Natural killer cell (primary cell): ENCODE measurements at regions not wholly inside any gene's neighbourhood (a gene's known extent, or its start where the extent isn't known, plus 50 kb on each side); places are given as distances from the start of the nearest gene placed in this dataset.

ENCODE experiments used
- ATAC-seq, 3 donors: fragments of 150-1000 bp in 2 of 3; fragments of 200-7000 bp in 1 of 3; cut with Tn5 transposase; 1 replicate in 1 of 3; 2 replicates in 2 of 3; pipeline ENCODE4 v1.10.0; 2021; ENCODE audit warnings: mild to moderate bottlenecking in 2 of 3, moderate library complexity in 2 of 3
- DNase-seq, 2 donors: peaks; one replicate each; pipeline versions ENCODE4 v3.0.0 to v3.0.0-alpha.2; 2013 to 2021; ENCODE audit warnings: mixed read lengths in 1 of 2
- H3K27ac ChIP-seq: one replicate; pipeline ENCODE4 v1.5.1; 2013; ENCODE audit warnings: mild to moderate bottlenecking, low read length
- H3K27me3 ChIP-seq: one replicate; pipeline ENCODE4 v1.6.1; 2013; ENCODE audit warnings: low read length; ENCODE audit not compliant: control insufficient read depth, insufficient read depth
- H3K36me3 ChIP-seq: one replicate; pipeline ENCODE4 v1.6.1; 2013; ENCODE audit warnings: low read length; ENCODE audit not compliant: control insufficient read depth, insufficient read depth
- H3K4me1 ChIP-seq: one replicate; pipeline ENCODE4 v1.6.1; 2013; ENCODE audit warnings: low read length; ENCODE audit not compliant: control insufficient read depth, insufficient read depth
- H3K4me3 ChIP-seq: one replicate; pipeline ENCODE4 v1.5.1; 2013; ENCODE audit warnings: low read length
- H3K9me3 ChIP-seq: one replicate; pipeline ENCODE4 v1.6.1; 2013; ENCODE audit warnings: low read length; ENCODE audit not compliant: control insufficient read depth, insufficient read depth
- H3K27ac Mint-ChIP-seq, 2 donors: one replicate each; pipeline ENCODE4 v1.8.0; 2022; ENCODE audit warnings: mild to moderate bottlenecking in 2 of 2, mixed read lengths in 2 of 2, moderate library complexity in 1 of 2
- H3K27me3 Mint-ChIP-seq, 2 donors: one replicate each; pipeline ENCODE4 v1.8.0; 2022; ENCODE audit warnings: low read depth in 2 of 2, mixed read lengths in 2 of 2
- H3K36me3 Mint-ChIP-seq: one replicate; pipeline ENCODE4 v1.8.0; 2022; ENCODE audit warnings: mixed read lengths
- H3K4me1 Mint-ChIP-seq, 2 donors: one replicate each; pipeline ENCODE4 v1.8.0; 2022; ENCODE audit warnings: mixed read lengths in 2 of 2
- H3K4me3 Mint-ChIP-seq: one replicate; pipeline ENCODE4 v1.8.0; 2022; ENCODE audit warnings: mild to moderate bottlenecking, moderate library complexity, mixed read lengths
- H3K9me3 Mint-ChIP-seq, 2 donors: one replicate each; pipeline ENCODE4 v1.8.0; 2022; ENCODE audit warnings: mixed read lengths in 2 of 2
- CTCF ChIP-seq: fragments of 200-600 bp; IDR thresholded peaks from one replicate; pipeline ENCODE4 v1.8.0; 2022; ENCODE audit warnings: antibody characterized with exemption
- WGBS: methylation state at CpG from one replicate; pipeline ENCODE4 v1.1.7; 2013; ENCODE audit warnings: missing lambda C conversion rate; ENCODE audit not compliant: insufficient coverage; 5-methylcytosine and 5-hydroxymethylcytosine counted together
- intact Hi-C: fragments of 100-400 bp; cut with micrococcal nuclease; formaldehyde crosslinking; loops from one replicate; pipeline ENCODE4 v1.14.2; 2022

DNA sequence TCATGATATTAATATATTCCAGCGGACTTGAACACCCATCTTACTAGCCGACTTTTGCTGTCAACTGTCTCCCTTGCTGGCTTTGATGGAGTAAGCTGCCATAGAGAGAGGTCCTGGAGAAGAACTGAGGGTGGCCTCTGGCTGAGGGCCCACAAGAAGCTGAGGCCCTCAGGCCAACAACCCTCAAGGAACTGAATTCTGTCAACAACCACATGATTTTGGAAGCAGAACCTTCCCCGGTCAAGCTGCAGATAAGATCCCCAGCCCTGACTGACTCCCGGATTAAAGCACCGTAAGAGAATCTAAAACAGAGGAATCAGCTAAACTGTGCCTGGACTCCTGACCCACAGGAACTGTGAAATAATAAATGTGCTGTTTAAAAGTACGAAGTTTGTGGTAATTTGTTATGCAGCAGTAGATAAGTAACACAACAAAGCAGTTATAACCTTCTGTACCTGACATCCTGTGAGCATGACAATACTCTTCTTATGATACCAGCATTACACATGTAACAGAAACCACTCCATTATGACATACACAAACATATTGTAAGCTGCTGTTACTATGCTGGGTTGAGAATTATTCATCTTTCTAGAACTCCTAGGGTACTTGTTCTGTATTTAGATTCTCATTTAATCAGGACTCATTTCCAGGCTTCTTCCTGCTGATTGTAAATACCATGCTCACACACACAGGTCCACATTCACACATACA lies 66.2 kb downstream of the HES1 start:
- Histone ChIP-seq H3K27me3 (peaks cover 34% of the 10 kb centered on the region), H3K4me1 (peaks cover 7% of the 10 kb centered on the region), H3K9me3 (no peaks in the 10 kb centered on the region), H3K36me3 (no peaks in the 10 kb centered on the region), H3K4me3 (no peak overlapping the region), H3K27ac (no peak overlapping the region)
- ATAC-seq (no peak), DNase-seq (no peak)
- H3K4me1 Mint-ChIP-seq: peaks cover 6 to 11% of the 10 kb centered on the region in 2 donors
- no peak for TF ChIP-seq CTCF
- H3K27ac Mint-ChIP-seq: no peak overlapping the region
- no peaks in the 10 kb centered on the region for H3K9me3 Mint-ChIP-seq
- no peaks in the 10 kb centered on the region for H3K36me3 Mint-ChIP-seq
- 93% methylated on average over 6 of the region's 6 CpGs for whole genome bisulfite sequencing
- intact Hi-C loops: no loop called here
- peaks cover 54 to 82% of the 10 kb centered on the region in 2 donors for H3K27me3 Mint-ChIP-seq
- no peak overlapping the region for H3K4me3 Mint-ChIP-seq

DNA sequence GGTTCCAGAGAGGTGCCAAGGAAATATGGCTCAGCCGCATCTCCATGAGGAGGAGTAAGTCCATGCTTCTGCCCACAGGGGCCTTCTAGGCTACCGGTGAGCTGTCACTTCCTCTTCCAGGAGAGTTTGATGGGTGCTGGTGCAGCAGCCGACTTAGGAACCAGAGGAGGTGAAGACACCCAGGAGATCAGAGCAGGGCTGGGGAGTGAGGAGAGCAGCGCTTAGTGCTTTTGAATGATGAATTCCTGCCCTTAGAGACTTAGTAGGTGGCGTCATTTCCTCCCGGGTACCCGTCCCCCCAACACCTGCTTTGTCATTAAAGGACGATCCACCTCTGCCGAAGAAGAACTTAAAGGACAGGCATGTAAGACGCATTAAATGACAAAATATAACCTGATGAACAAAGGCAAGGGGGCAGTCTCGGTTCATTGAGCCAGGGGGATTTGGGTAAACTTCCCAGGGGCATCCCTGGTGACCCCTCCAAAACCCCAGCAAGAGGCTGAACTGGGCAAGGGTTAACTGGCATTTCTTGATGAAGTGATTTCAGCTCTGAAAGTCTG lies 67.6 kb downstream of the HES1 start:
- Mint-ChIP-seq H3K4me1 (peaks cover 6 to 11% of the 10 kb centered on the region in 2 donors), H3K27ac (no peak overlapping the region), H3K36me3 (no peaks in the 10 kb centered on the region), H3K27me3 (peaks cover 52 to 78% of the 10 kb centered on the region in 2 donors), H3K9me3 (no peaks in the 10 kb centered on the region), H3K4me3 (peak overlapping the region; percentile 55)
- TF ChIP-seq CTCF: no peak
- Histone ChIP-seq H3K4me3 (no peak overlapping the region), H3K4me1 (peaks cover 7% of the 10 kb centered on the region), H3K9me3 (no peaks in the 10 kb centered on the region), H3K27me3 (peaks cover 38% of the 10 kb centered on the region), H3K36me3 (no peaks in the 10 kb centered on the region), H3K27ac (no peak overlapping the region)
- ATAC-seq (peak in 1 of 3 donors; percentile 24), DNase-seq (peak in 1 of 2 donors; percentile 55)
- 19% methylated on average over 11 of the region's 11 CpGs for WGBS
- intact Hi-C loops: no loop called here

DNA sequence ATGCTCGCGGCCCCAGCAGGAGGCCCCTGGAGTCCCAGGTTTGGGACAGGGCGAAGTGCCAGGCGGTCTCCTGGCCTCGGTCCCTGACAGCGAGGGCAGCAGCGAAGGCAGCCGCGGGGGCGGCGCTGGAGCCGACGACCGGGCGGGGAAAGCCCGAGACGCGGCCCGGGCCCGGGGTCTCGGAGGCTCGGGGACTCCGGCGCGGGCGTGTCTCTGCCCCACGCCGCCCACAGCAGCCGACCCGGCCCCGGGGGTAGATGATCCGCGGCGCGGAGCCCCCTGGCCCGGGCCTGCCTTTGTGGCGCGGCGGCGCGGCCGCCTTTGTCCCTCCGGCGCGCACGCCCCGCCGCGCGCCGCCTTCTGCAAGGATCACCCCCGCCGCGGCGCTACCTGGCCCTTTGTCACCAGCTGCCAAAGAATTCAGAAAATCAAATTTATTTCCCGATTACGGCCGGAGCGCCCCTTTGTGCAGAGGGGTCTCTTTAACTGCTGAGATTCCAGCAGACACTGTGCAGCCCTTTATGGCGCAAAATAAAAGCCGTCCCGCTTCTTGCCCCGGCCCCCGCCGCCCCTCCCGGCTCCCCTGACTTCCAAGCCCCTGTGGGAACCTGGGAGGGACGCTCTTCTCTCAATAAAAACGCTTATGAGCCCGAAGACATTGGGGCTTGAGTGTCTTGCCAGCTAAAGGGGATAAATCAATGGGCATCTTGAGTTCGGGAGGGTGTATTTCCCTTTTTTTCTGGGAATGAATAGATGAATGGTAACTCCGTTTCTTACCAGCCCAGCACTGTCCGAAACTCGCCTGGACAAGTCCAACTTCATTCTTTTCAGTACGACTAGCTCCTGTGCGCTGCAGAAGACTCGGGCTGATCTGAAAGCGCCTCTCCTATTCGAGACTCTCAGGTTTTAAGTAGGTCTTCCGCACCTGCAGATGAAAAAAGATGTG lies 68.4 kb downstream of the HES1 start:
- Histone ChIP-seq H3K27ac (no peak overlapping the region), H3K9me3 (no peaks in the 10 kb centered on the region), H3K36me3 (no peaks in the 10 kb centered on the region), H3K27me3 (peaks cover 41% of the 10 kb centered on the region), H3K4me3 (no peak overlapping the region), H3K4me1 (peaks cover 7% of the 10 kb centered on the region)
- WGBS: 21% methylated on average over 79 of the region's 79 CpGs
- H3K9me3 Mint-ChIP-seq: no peaks in the 10 kb centered on the region
- peak overlapping the region; percentile 41 for H3K4me3 Mint-ChIP-seq
- peaks cover 6 to 11% of the 10 kb centered on the region in 2 donors for H3K4me1 Mint-ChIP-seq
- intact Hi-C loops: no loop called here
- TF ChIP-seq CTCF: no peak
- peaks cover 48 to 71% of the 10 kb centered on the region in 2 donors for H3K27me3 Mint-ChIP-seq
- no peaks in the 10 kb centered on the region for H3K36me3 Mint-ChIP-seq
- peak in 1 of 3 donors; percentile 57 for ATAC-seq
- DNase-seq: peak in 1 of 2 donors; percentile 33
- H3K27ac Mint-ChIP-seq: no peak overlapping the region
